ENCODE measurements at regions not wholly inside any gene's neighbourhood (a gene's known extent, or its start where the extent isn't known, plus 50 kb on each side); places are given as distances from the start of the nearest gene placed in this dataset.

GRCh38 chr12:20194171-20194570 is 174.2 kb upstream of the PDE3A start:
- Mint-ChIP-seq H3K4me1 (ENCODE audit: low read depth) (no peaks in the 10 kb centered on the region), H3K4me3 (no peak overlapping the region), H3K27me3 (ENCODE audit: insufficient read depth) (no peaks in the 10 kb centered on the region), H3K27ac (no peak overlapping the region), H3K36me3 (ENCODE audit: low read depth) (0 out of 2 replicates have a peak, but pooled peaks cover 5% of the 10 kb centered on the region), H3K9me3 (peaks cover 39% of the 10 kb centered on the region)
- TF ChIP-seq CTCF (IDR thresholded peaks at IDR 0.05), result no peak
- DNase-seq, result no peak

DNA sequence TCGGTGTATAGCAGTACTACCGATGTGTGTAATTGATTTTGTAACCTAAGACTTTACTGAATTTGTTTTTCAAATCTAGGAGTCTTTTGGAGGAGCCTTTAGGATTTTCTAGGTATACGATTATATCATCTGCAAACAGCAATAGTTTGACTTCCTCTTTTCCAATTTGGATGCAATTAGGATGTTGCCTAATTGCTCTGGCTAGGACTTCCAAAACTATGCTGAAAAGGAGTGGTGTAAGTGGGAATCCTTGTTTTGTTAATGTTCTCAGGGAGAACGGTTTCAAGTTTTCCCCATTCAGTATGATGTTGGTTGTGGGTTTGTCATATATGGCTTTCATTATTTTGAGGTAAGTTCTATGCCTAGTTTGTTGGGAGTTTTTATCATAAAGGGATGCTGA is 171.6 kb upstream of the PDE3A start:
- 0 out of 2 replicates have a peak, but pooled peaks cover 5% of the 10 kb centered on the region for H3K36me3 Mint-ChIP-seq (ENCODE audit: low read depth)
- no peak overlapping the region for H3K27ac Mint-ChIP-seq
- H3K27me3 Mint-ChIP-seq (ENCODE audit: insufficient read depth), result no peaks in the 10 kb centered on the region
- H3K4me3 Mint-ChIP-seq, result no peak overlapping the region
- no peak for TF ChIP-seq CTCF (IDR thresholded peaks at IDR 0.05)
- H3K9me3 Mint-ChIP-seq, result peaks cover 53% of the 10 kb centered on the region
- DNase-seq, result no peak
- H3K4me1 Mint-ChIP-seq (ENCODE audit: low read depth), result no peaks in the 10 kb centered on the region

GRCh38 chr12:20197411-20197810 is 170.9 kb upstream of the PDE3A start:
- Mint-ChIP-seq H3K4me3 (no peak overlapping the region), H3K36me3 (ENCODE audit: low read depth) (0 out of 2 replicates have a peak, but pooled peaks cover 5% of the 10 kb centered on the region), H3K27me3 (ENCODE audit: insufficient read depth) (no peaks in the 10 kb centered on the region), H3K9me3 (peaks cover 57% of the 10 kb centered on the region), H3K27ac (no peak overlapping the region), H3K4me1 (ENCODE audit: low read depth) (no peaks in the 10 kb centered on the region)
- no peak for DNase-seq
- TF ChIP-seq CTCF (IDR thresholded peaks at IDR 0.05), result no peak

- Mint-ChIP-seq H3K4me1 (ENCODE audit: low read depth) (no peaks in the 10 kb centered on the region), H3K4me3 (no peak overlapping the region), H3K9me3 (peaks cover 59% of the 10 kb centered on the region), H3K36me3 (ENCODE audit: low read depth) (0 out of 2 replicates have a peak, but pooled peaks cover 5% of the 10 kb centered on the region), H3K27me3 (ENCODE audit: insufficient read depth) (no peaks in the 10 kb centered on the region), H3K27ac (no peak overlapping the region)
- no peak for TF ChIP-seq CTCF (IDR thresholded peaks at IDR 0.05)
- no peak for DNase-seq
Observed at GRCh38 chr12:20199780-20200179, 168.6 kb upstream of the PDE3A start.

- H3K27ac Mint-ChIP-seq, result no peak overlapping the region
- no peak for TF ChIP-seq CTCF (IDR thresholded peaks at IDR 0.05)
- peaks cover 44% of the 10 kb centered on the region for H3K9me3 Mint-ChIP-seq
- H3K4me3 Mint-ChIP-seq, result no peak overlapping the region
- no peaks in the 10 kb centered on the region for H3K4me1 Mint-ChIP-seq (ENCODE audit: low read depth)
- no peaks in the 10 kb centered on the region for H3K27me3 Mint-ChIP-seq (ENCODE audit: insufficient read depth)
- H3K36me3 Mint-ChIP-seq (ENCODE audit: low read depth), result 0 out of 2 replicates have a peak, but pooled peaks cover 5% of the 10 kb centered on the region
- DNase-seq, result no peak
Observed at GRCh38 chr12:20201733-20202132, 166.6 kb upstream of the PDE3A start.

DNA sequence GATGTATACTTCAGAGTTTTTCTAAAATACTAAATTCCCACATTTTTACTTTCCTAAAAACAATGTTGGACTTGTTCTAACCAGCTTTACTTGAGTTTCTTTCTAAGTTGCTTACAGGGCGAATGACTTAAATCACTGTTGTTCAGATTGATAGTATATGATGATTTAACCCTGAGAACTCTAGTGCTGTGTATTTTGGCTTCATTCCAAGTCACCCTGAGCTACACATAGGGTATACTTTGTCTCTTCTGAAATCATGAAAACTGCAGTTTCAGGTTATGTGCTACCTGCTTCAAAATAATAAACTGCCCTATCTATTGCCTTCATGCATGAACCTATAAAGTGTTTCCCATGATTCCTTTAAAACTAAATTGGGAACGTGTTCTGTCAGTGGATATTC is 162.5 kb upstream of the PDE3A start:
- Mint-ChIP-seq H3K36me3 (ENCODE audit: low read depth) (no peaks in the 10 kb centered on the region), H3K4me1 (ENCODE audit: low read depth) (no peaks in the 10 kb centered on the region), H3K4me3 (no peak overlapping the region), H3K27me3 (ENCODE audit: insufficient read depth) (peaks cover 2% of the 10 kb centered on the region; the same call in 1 of the 2 replicates), H3K9me3 (peaks cover 28% of the 10 kb centered on the region), H3K27ac (no peak overlapping the region)
- TF ChIP-seq CTCF (IDR thresholded peaks at IDR 0.05), result no peak
- no peak for DNase-seq
